NCI-H2081 (cell line): ENCODE measurements at regions not wholly inside any gene's neighbourhood (a gene's known extent, or its start where the extent isn't known, plus 50 kb on each side); places are given as distances from the start of the nearest gene placed in this dataset.

ENCODE experiments used
- DNase-seq, 2 experiments: peaks; one replicate each; lab custom pipeline; 2025; lab: John Stamatoyannopoulos, UW

GRCh38 chr3:99500485-99500884 is 137.9 kb upstream of the COL8A1 start:
- DNase-seq = no peak

GRCh38 chr3:99499235-99500158 is 138.9 kb upstream of the COL8A1 start:
- DNase-seq = peak; percentile 1 to 19

- no peak for DNase-seq
Observed at GRCh38 chr3:99498550-99499234, 139.7 kb upstream of the COL8A1 start.

- DNase-seq = no peak
Observed at GRCh38 chr3:99487894-99488293, 150.5 kb upstream of the COL8A1 start.

GRCh38 chr3:99485286-99485685 is 153.1 kb upstream of the COL8A1 start:
- no peak for DNase-seq

GRCh38 chr3:99484871-99485270 is 153.5 kb upstream of the COL8A1 start:
- DNase-seq = no peak

GRCh38 chr3:99483841-99484240 is 154.6 kb upstream of the COL8A1 start:
- no peak for DNase-seq

- no peak for DNase-seq
Observed at GRCh38 chr3:99482191-99482590, 156.2 kb upstream of the COL8A1 start.

- DNase-seq = no peak
Observed at GRCh38 chr3:99481561-99481960, 156.8 kb upstream of the COL8A1 start.

GRCh38 chr3:99479768-99480167 is 158.6 kb upstream of the COL8A1 start:
- DNase-seq = no peak

GRCh38 chr3:99477650-99478049 is 160.7 kb upstream of the COL8A1 start:
- no peak for DNase-seq

GRCh38 chr3:99475229-99475628 is 163.2 kb upstream of the COL8A1 start:
- DNase-seq = no peak

- no peak for DNase-seq
Observed at GRCh38 chr3:99474776-99475175, 163.6 kb upstream of the COL8A1 start.

GRCh38 chr3:99473321-99473751 is 165.1 kb upstream of the COL8A1 start:
- DNase-seq = no peak

- no peak for DNase-seq
Observed at GRCh38 chr3:99472385-99472784, 166.0 kb upstream of the COL8A1 start.

- DNase-seq = no peak
Observed at GRCh38 chr3:99471353-99472323, 166.8 kb upstream of the COL8A1 start.

- no peak for DNase-seq
Observed at GRCh38 chr3:99470841-99471240, 167.6 kb upstream of the COL8A1 start.

- no peak for DNase-seq
Observed at GRCh38 chr3:99468918-99469317, 169.5 kb upstream of the COL8A1 start.

GRCh38 chr3:99467420-99467819 is 171.0 kb upstream of the COL8A1 start:
- DNase-seq = no peak

GRCh38 chr3:99466331-99466730 is 172.1 kb upstream of the COL8A1 start:
- no peak for DNase-seq

- no peak for DNase-seq
Observed at GRCh38 chr3:99458013-99458412, 180.4 kb upstream of the COL8A1 start.

GRCh38 chr3:99442599-99442998 is 195.8 kb upstream of the COL8A1 start:
- no peak for DNase-seq
